Smooth muscle cell (in vitro differentiated cells): ENCODE measurements at regions not wholly inside any gene's neighbourhood (a gene's known extent, or its start where the extent isn't known, plus 50 kb on each side); places are given as distances from the start of the nearest gene placed in this dataset.

Source experiments
- DNase-seq: peaks from one replicate; lab custom pipeline; 2025; ENCODE audit not compliant: unreplicated experiment; lab: John Stamatoyannopoulos, UW
- H2AFZ ChIP-seq: fragments of 200-600 bp; sonication (generic); 2 replicates; pipeline ENCODE4 v1.6.0; 2016; ENCODE audit warnings: antibody characterized with exemption, low read depth, mild to moderate bottlenecking
- H3F3A ChIP-seq: fragments of 200-600 bp; sonication (generic); 2 replicates; pipeline ENCODE4 v1.6.0; 2017; ENCODE audit warnings: antibody characterized with exemption, low read depth
- H3K27ac ChIP-seq: fragments of 200-600 bp; sonication (generic); 2 replicates; pipeline ENCODE4 v1.5.1; 2016; ENCODE audit warnings: low read depth, mild to moderate bottlenecking
- H3K27me3 ChIP-seq: fragments of 200-600 bp; sonication (generic); 2 replicates; pipeline ENCODE4 v1.6.1; 2016; ENCODE audit warnings: low read depth, mild to moderate bottlenecking
- H3K36me3 ChIP-seq: fragments of 200-600 bp; sonication (generic); 2 replicates; pipeline ENCODE4 v1.5.1; 2016; ENCODE audit warnings: low read depth
- H3K4me1 ChIP-seq: fragments of 200-600 bp; sonication (generic); 2 replicates; pipeline ENCODE4 v1.5.1; 2016; ENCODE audit warnings: low read depth
- H3K4me2 ChIP-seq: fragments of 200-600 bp; sonication (generic); 2 replicates; pipeline ENCODE4 v1.6.0; 2016; ENCODE audit warnings: mild to moderate bottlenecking
- H3K4me3 ChIP-seq: fragments of 200-600 bp; sonication (generic); 2 replicates; pipeline ENCODE4 v1.5.1; 2016; ENCODE audit warnings: mild to moderate bottlenecking
- H3K79me2 ChIP-seq: fragments of 200-600 bp; sonication (generic); 2 replicates; pipeline ENCODE4 v1.6.0; 2016; ENCODE audit warnings: low read depth, mild to moderate bottlenecking
- H3K9ac ChIP-seq: fragments of 200-600 bp; sonication (generic); 2 replicates; pipeline ENCODE4 v1.6.0; 2016; ENCODE audit warnings: low read depth
- H3K9me3 ChIP-seq: fragments of 200-600 bp; sonication (generic); replicated peaks from 2 replicates; pipeline ENCODE4 v1.5.1; 2016; ENCODE audit warnings: low read depth
- H4K20me1 ChIP-seq: fragments of 200-600 bp; sonication (generic); 2 replicates; pipeline ENCODE4 v1.6.0; 2016; ENCODE audit warnings: low read depth
- CTCF ChIP-seq: fragments of 200-600 bp; sonication (generic); IDR thresholded peaks from 2 replicates; pipeline ENCODE4 v1.5.1; 2017; ENCODE audit warnings: borderline replicate concordance, mild to moderate bottlenecking, antibody characterized with exemption; ENCODE audit not compliant: insufficient read depth, poor library complexity, severe bottlenecking
- WGBS: methylation state at CpG from one replicate; pipeline ENCODE4 v1.1.7; 2016; ENCODE audit warnings: low lambda C conversion rate; 5-methylcytosine and 5-hydroxymethylcytosine counted together

GRCh38 chr3:168427835-168428475 lies 332.2 kb upstream of the GOLIM4 start:
- no peak overlapping the region for H3K4me3 ChIP-seq
- H3K79me2 ChIP-seq = no peaks in the 10 kb centered on the region
- H3K4me2 ChIP-seq = no peak overlapping the region
- H3F3A ChIP-seq = no peaks in the 10 kb centered on the region
- no peak for TF ChIP-seq CTCF
- 86% methylated on average over 1 of the region's 1 CpG for WGBS
- H3K27me3 ChIP-seq = no peaks in the 10 kb centered on the region
- H3K9me3 ChIP-seq = no peaks in the 10 kb centered on the region
- no peak for DNase-seq
- H3K4me1 ChIP-seq = no peaks in the 10 kb centered on the region
- H4K20me1 ChIP-seq = no peaks in the 10 kb centered on the region
- H3K9ac ChIP-seq = no peak overlapping the region
- H3K27ac ChIP-seq = no peak overlapping the region
- H3K36me3 ChIP-seq = no peaks in the 10 kb centered on the region
- no peak overlapping the region for H2AFZ ChIP-seq

- Histone ChIP-seq H3K79me2 (no peaks in the 10 kb centered on the region), H3K9ac (no peak overlapping the region), H2AFZ (no peak overlapping the region), H3K4me3 (no peak overlapping the region), H4K20me1 (no peaks in the 10 kb centered on the region), H3K27ac (no peak overlapping the region), H3F3A (no peaks in the 10 kb centered on the region), H3K27me3 (no peaks in the 10 kb centered on the region), H3K4me1 (no peaks in the 10 kb centered on the region), H3K36me3 (no peaks in the 10 kb centered on the region), H3K9me3 (no peaks in the 10 kb centered on the region), H3K4me2 (no peak overlapping the region)
- WGBS = 96% methylated on average over 2 of the region's 2 CpGs
- no peak for TF ChIP-seq CTCF
- DNase-seq = no peak
Observed at GRCh38 chr3:168427156-168427555, 331.4 kb upstream of the GOLIM4 start.

- H3K4me2 ChIP-seq = no peak overlapping the region
- 84% methylated on average over 4 of the region's 4 CpGs for WGBS
- H3K36me3 ChIP-seq = no peaks in the 10 kb centered on the region
- no peaks in the 10 kb centered on the region for H3K79me2 ChIP-seq
- no peak overlapping the region for H2AFZ ChIP-seq
- no peaks in the 10 kb centered on the region for H4K20me1 ChIP-seq
- no peaks in the 10 kb centered on the region for H3K4me1 ChIP-seq
- H3K27me3 ChIP-seq = no peaks in the 10 kb centered on the region
- no peak overlapping the region for H3K27ac ChIP-seq
- H3K9ac ChIP-seq = no peak overlapping the region
- no peak overlapping the region for H3K4me3 ChIP-seq
- DNase-seq = no peak
- TF ChIP-seq CTCF = no peak
- H3F3A ChIP-seq = no peaks in the 10 kb centered on the region
- H3K9me3 ChIP-seq = no peaks in the 10 kb centered on the region
Observed at GRCh38 chr3:168425936-168426595, 330.3 kb upstream of the GOLIM4 start.
